ENCODE measurements at regions not wholly inside any gene's neighbourhood (a gene's known extent, or its start where the extent isn't known, plus 50 kb on each side); places are given as distances from the start of the nearest gene placed in this dataset.

GRCh38 chr7:142385491-142386340, 127.9 kb upstream of the PRSS58 start:
- Mint-ChIP-seq H3K27ac (ENCODE audit: unreplicated experiment) (no peak overlapping the region), H3K36me3 (ENCODE audit: unreplicated experiment) (peaks cover 5% of the 10 kb centered on the region), H3K27me3 (ENCODE audit: unreplicated experiment) (peaks cover 8% of the 10 kb centered on the region), H3K9me3 (ENCODE audit: unreplicated experiment) (peaks cover 3% of the 10 kb centered on the region), H3K4me1 (ENCODE audit: low read depth, unreplicated experiment) (peaks cover 45% of the 10 kb centered on the region), H3K4me3 (ENCODE audit: unreplicated experiment) (no peak overlapping the region)
- TF ChIP-seq, protein P1, sequence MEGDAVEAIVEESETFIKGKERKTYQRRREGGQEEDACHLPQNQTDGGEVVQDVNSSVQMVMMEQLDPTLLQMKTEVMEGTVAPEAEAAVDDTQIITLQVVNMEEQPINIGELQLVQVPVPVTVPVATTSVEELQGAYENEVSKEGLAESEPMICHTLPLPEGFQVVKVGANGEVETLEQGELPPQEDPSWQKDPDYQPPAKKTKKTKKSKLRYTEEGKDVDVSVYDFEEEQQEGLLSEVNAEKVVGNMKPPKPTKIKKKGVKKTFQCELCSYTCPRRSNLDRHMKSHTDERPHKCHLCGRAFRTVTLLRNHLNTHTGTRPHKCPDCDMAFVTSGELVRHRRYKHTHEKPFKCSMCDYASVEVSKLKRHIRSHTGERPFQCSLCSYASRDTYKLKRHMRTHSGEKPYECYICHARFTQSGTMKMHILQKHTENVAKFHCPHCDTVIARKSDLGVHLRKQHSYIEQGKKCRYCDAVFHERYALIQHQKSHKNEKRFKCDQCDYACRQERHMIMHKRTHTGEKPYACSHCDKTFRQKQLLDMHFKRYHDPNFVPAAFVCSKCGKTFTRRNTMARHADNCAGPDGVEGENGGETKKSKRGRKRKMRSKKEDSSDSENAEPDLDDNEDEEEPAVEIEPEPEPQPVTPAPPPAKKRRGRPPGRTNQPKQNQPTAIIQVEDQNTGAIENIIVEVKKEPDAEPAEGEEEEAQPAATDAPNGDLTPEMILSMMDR (IDR thresholded peaks at IDR 0.05; ENCODE audit: partially characterized antibody, unreplicated experiment): peak; percentile 74
- DNase-seq: peak; percentile 55

GRCh38 chr7:142384493-142384922, 126.7 kb upstream of the PRSS58 start:
- Mint-ChIP-seq H3K27ac (ENCODE audit: unreplicated experiment) (no peak overlapping the region), H3K9me3 (ENCODE audit: unreplicated experiment) (peaks cover 12% of the 10 kb centered on the region), H3K27me3 (ENCODE audit: unreplicated experiment) (peaks cover 12% of the 10 kb centered on the region), H3K36me3 (ENCODE audit: unreplicated experiment) (peaks cover 5% of the 10 kb centered on the region), H3K4me3 (ENCODE audit: unreplicated experiment) (no peak overlapping the region), H3K4me1 (ENCODE audit: low read depth, unreplicated experiment) (peaks cover 49% of the 10 kb centered on the region)
- TF ChIP-seq, protein P1 (IDR thresholded peaks at IDR 0.05; ENCODE audit: partially characterized antibody, unreplicated experiment): no peak
- no peak for DNase-seq

- TF ChIP-seq, protein P1 (IDR thresholded peaks at IDR 0.05; ENCODE audit: partially characterized antibody, unreplicated experiment): no peak
- Mint-ChIP-seq H3K4me3 (ENCODE audit: unreplicated experiment) (no peak overlapping the region), H3K27ac (ENCODE audit: unreplicated experiment) (peak overlapping the region; percentile 3), H3K36me3 (ENCODE audit: unreplicated experiment) (peaks cover 5% of the 10 kb centered on the region), H3K9me3 (ENCODE audit: unreplicated experiment) (peaks cover 14% of the 10 kb centered on the region), H3K4me1 (ENCODE audit: low read depth, unreplicated experiment) (peaks cover 50% of the 10 kb centered on the region), H3K27me3 (ENCODE audit: unreplicated experiment) (peaks cover 12% of the 10 kb centered on the region)
- no peak for DNase-seq
Observed at GRCh38 chr7:142383841-142384492, 126.1 kb upstream of the PRSS58 start.

- no peak for DNase-seq
- TF ChIP-seq, protein P1 (IDR thresholded peaks at IDR 0.05; ENCODE audit: partially characterized antibody, unreplicated experiment): no peak
- H3K27me3 Mint-ChIP-seq (ENCODE audit: unreplicated experiment): peaks cover 11% of the 10 kb centered on the region
- H3K36me3 Mint-ChIP-seq (ENCODE audit: unreplicated experiment): peaks cover 5% of the 10 kb centered on the region
- H3K4me3 Mint-ChIP-seq (ENCODE audit: unreplicated experiment): peak overlapping the region; percentile 66
- peaks cover 55% of the 10 kb centered on the region for H3K4me1 Mint-ChIP-seq (ENCODE audit: low read depth, unreplicated experiment)
- H3K27ac Mint-ChIP-seq (ENCODE audit: unreplicated experiment): no peak overlapping the region
- peaks cover 14% of the 10 kb centered on the region for H3K9me3 Mint-ChIP-seq (ENCODE audit: unreplicated experiment)
Observed at GRCh38 chr7:142381727-142382390, 124.0 kb upstream of the PRSS58 start.
